Psoas muscle (tissue), 7 donors: ENCODE measurements at regions not wholly inside any gene's neighbourhood (a gene's known extent, or its start where the extent isn't known, plus 50 kb on each side); places are given as distances from the start of the nearest gene placed in this dataset.
"Not testable (repeated sequence)": the region's sequence is repeated elsewhere in the genome, so short reads cannot be mapped to it uniquely, and the experiment has no call there.

ENCODE experiments used
- ATAC-seq, 4 donors: fragments of 200-7000 bp; cut with Tn5 transposase; one replicate each; pipeline ENCODE4 v1.9.1; 2020; ENCODE audit warnings: moderate library complexity in 3 of 4, mild to moderate bottlenecking in 2 of 4
- DNase-seq, 2 donors: peaks; one replicate each; pipeline ENCODE4 v3.0.0-alpha.2; 2020
- H3K27ac ChIP-seq: fragments of 200-600 bp; one replicate; pipeline ENCODE4 v1.8.0; 2022
- H3K27me3 ChIP-seq, 3 donors: fragments of 200-600 bp in 1 of 3; one replicate each; pipeline versions ENCODE4 v1.6.1 to v1.8.0; 2013 to 2022; ENCODE audit warnings: low read length in 2 of 3, mild to moderate bottlenecking in 2 of 3, moderate library complexity in 1 of 3; ENCODE audit not compliant: insufficient read depth in 3 of 3
- H3K36me3 ChIP-seq, 2 donors: fragments of 200-600 bp in 1 of 2; one replicate each; pipeline versions ENCODE4 v1.6.1 to v1.8.0; 2013 to 2022; ENCODE audit warnings: low read depth in 1 of 2, mild to moderate bottlenecking in 1 of 2, moderate library complexity in 1 of 2; ENCODE audit not compliant: insufficient read depth in 1 of 2
- H3K4me1 ChIP-seq: fragments of 200-600 bp; one replicate; pipeline ENCODE4 v1.8.0; 2022
- H3K4me3 ChIP-seq: fragments of 200-600 bp; one replicate; pipeline ENCODE4 v1.8.0; 2022; ENCODE audit warnings: mild to moderate bottlenecking
- H3K9me3 ChIP-seq: fragments of 200-600 bp; one replicate; pipeline ENCODE4 v1.8.0; 2022
- WGBS, 3 donors: extraction: QIAGEN DNeasy Blood & Tissue Kit; methylation state at CpG; one replicate each; pipeline versions ENCODE4 v1.1.6 to v1.1.7; 2013; 5-methylcytosine and 5-hydroxymethylcytosine counted together
- intact Hi-C, 2 donors: fragments of 100-400 bp; cut with DNase I; formaldehyde crosslinking; loops; one replicate each; pipeline versions ENCODE4 v1.11.0 to v1.14.2; 2022
- TF ChIP-seq, protein P1 (sequence below): fragments of 200-600 bp; IDR thresholded peaks from one replicate; pipeline ENCODE4 v1.8.0; 2022; ENCODE audit warnings: antibody characterized with exemption
- donor health status: healthy with polysubstance abuse.
- donor health status: DM: no; HTN: no; CAD: no; lungs with moderate emphysema.
- donor health status: Bipolar disorder and iron deficiency.
- donor health status: healthy.
- donor health status: DM: yes; HTN: yes; CAD: no.
- donor health status: DM: no; HTN: no; CAD: no.
- donor health status: DM: yes; HTN: yes; CAD: no.

DNA sequence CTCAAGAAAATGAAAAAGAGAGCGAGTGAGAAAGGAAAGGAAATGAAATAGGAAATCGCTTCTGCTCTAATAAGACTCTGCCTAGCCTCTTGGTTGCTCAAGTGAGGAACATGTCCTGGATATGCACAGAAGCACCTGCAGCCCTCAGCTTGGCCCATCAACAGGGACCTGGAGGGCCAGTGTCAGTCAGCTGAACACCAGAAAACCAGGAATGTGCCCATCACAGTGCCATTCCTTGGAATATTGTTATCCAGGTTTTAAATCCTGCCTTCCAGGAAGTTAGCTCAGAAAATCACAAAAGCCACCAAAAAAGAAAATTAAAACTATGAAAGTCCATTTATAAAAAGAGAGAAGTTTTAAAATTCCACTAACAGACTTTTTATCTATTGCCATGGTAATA lies 173.4 kb upstream of the TPM1 start:
- intact Hi-C loops = no loop called here
- Histone ChIP-seq H3K4me1 (no peaks in the 10 kb centered on the region), H3K27ac (no peak overlapping the region), H3K4me3 (no peak overlapping the region), H3K27me3 (no peaks in the 10 kb centered on the region), H3K36me3 (no peaks in the 10 kb centered on the region), H3K9me3 (no peaks in the 10 kb centered on the region)
- DNase-seq (no peak), ATAC-seq (no peak)
- WGBS, 3 donors = 93 to 99% (median 94%) methylated on average over 2 of the region's 2 CpGs
- TF ChIP-seq, protein P1, sequence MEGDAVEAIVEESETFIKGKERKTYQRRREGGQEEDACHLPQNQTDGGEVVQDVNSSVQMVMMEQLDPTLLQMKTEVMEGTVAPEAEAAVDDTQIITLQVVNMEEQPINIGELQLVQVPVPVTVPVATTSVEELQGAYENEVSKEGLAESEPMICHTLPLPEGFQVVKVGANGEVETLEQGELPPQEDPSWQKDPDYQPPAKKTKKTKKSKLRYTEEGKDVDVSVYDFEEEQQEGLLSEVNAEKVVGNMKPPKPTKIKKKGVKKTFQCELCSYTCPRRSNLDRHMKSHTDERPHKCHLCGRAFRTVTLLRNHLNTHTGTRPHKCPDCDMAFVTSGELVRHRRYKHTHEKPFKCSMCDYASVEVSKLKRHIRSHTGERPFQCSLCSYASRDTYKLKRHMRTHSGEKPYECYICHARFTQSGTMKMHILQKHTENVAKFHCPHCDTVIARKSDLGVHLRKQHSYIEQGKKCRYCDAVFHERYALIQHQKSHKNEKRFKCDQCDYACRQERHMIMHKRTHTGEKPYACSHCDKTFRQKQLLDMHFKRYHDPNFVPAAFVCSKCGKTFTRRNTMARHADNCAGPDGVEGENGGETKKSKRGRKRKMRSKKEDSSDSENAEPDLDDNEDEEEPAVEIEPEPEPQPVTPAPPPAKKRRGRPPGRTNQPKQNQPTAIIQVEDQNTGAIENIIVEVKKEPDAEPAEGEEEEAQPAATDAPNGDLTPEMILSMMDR = no peak

DNA sequence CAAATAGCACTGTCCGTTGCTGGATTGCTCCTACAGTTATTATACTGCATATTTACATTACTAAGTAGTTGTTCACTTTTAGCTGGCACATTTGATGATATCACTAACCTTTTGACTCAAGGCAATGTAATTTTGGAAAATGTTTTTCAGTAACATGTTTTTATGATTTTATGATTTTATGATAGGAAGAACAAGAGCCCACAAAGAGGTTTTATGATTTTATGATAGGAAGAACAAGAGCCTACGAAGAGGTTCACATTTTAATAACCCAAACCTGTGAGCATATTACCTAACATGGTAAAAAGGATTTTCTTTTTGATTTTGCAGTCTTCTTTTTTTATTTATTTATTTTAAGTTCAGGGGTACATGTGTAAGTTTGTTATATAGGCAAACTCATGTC lies 172.3 kb upstream of the TPM1 start:
- WGBS, 3 donors = 96 to 98% (median 98%) methylated on average over 2 of the region's 2 CpGs
- TF ChIP-seq, protein P1 = no peak
- Histone ChIP-seq H3K27ac (no peak overlapping the region), H3K36me3 (no peaks in the 10 kb centered on the region), H3K4me1 (no peaks in the 10 kb centered on the region), H3K27me3 (no peaks in the 10 kb centered on the region), H3K4me3 (no peak overlapping the region), H3K9me3 (no peaks in the 10 kb centered on the region)
- DNase-seq = no peak
- intact Hi-C loops = no loop called here
- no peak for ATAC-seq

DNA sequence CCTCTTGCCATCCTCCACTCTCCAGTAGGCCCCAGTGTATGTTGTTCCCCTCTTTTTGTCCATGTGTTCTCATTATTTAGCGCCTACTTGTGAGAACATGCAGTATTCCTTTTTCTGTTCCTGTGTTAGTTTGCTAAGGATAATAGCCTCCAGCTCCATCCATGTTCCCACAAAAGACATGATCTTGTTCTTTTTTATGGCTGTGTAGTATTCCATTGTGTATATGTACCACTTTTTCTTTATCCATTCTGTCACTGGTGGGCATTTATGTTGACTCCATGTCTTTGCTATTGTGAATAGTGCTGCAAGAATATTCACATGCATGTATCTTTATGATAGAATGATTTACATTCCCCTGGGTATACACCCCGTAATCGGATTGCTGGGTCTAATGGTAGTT lies 171.8 kb upstream of the TPM1 start:
- WGBS, 3 donors = 66 to 95% (median 84%) methylated on average over 3 of the region's 3 CpGs
- H3K4me1 ChIP-seq, H3K9me3 ChIP-seq, H3K36me3 ChIP-seq, H3K27ac ChIP-seq, ATAC-seq, intact Hi-C loops, H3K4me3 ChIP-seq, DNase-seq, H3K27me3 ChIP-seq: not testable (repeated sequence)

GRCh38 chr15:62873203-62873602 lies 169.3 kb upstream of the TPM1 start:
- intact Hi-C loops = no loop called here
- 95 to 97% (median 96%) methylated on average over 5 of the region's 5 CpGs for WGBS, 3 donors

GRCh38 chr15:62874064-62874463 lies 168.5 kb upstream of the TPM1 start:
- Histone ChIP-seq H3K9me3 (no peaks in the 10 kb centered on the region), H3K4me3 (no peak overlapping the region), H3K27ac (no peak overlapping the region), H3K36me3 (no peaks in the 10 kb centered on the region), H3K27me3 (no peaks in the 10 kb centered on the region), H3K4me1 (no peaks in the 10 kb centered on the region)
- 93 to 100% (median 95%) methylated on average over 3 of the region's 3 CpGs for WGBS, 3 donors
- intact Hi-C loops = no loop called here
- DNase-seq = no peak
- ATAC-seq = no peak
- TF ChIP-seq, protein P1 = no peak

More at GRCh38 chr15:62873203-62873602, 169.3 kb upstream of the TPM1 start:
- DNase-seq (no peak), ATAC-seq (no peak)
- H3K4me1 ChIP-seq = no peaks in the 10 kb centered on the region
- H3K36me3 ChIP-seq = no peaks in the 10 kb centered on the region
- H3K27me3 ChIP-seq = no peaks in the 10 kb centered on the region
- no peak overlapping the region for H3K27ac ChIP-seq
- no peak overlapping the region for H3K4me3 ChIP-seq
- no peaks in the 10 kb centered on the region for H3K9me3 ChIP-seq
- TF ChIP-seq, protein P1 = no peak
